Keratinocyte (primary cell): ENCODE measurements at regions not wholly inside any gene's neighbourhood (a gene's known extent, or its start where the extent isn't known, plus 50 kb on each side); places are given as distances from the start of the nearest gene placed in this dataset.
"Not testable (repeated sequence)": the region's sequence is repeated elsewhere in the genome, so short reads cannot be mapped to it uniquely, and the experiment has no call there.

ENCODE experiments used
- CTCF ChIP-seq, 3 experiments: IDR thresholded peaks in 1 of 3; conservative IDR thresholded peaks in 1 of 3; optimal IDR thresholded peaks in 1 of 3; 2 replicates in 2 of 3; 3 replicates in 1 of 3; pipeline versions ENCODE3 to v1.5.1; 2011; ENCODE audit warnings: low read length in 3 of 3, mild to moderate bottlenecking in 3 of 3, moderate library complexity in 2 of 3, control low read depth in 1 of 3, inconsistent platforms in 1 of 3; ENCODE audit not compliant: insufficient read depth in 2 of 3; ENCODE audit errors: extremely low read depth in 1 of 3
- EZH2 ChIP-seq: IDR thresholded peaks from one replicate; pipeline ENCODE4 v1.6.1; 2012; ENCODE audit warnings: inconsistent platforms, mild to moderate bottlenecking, low read length, moderate library complexity

DNA sequence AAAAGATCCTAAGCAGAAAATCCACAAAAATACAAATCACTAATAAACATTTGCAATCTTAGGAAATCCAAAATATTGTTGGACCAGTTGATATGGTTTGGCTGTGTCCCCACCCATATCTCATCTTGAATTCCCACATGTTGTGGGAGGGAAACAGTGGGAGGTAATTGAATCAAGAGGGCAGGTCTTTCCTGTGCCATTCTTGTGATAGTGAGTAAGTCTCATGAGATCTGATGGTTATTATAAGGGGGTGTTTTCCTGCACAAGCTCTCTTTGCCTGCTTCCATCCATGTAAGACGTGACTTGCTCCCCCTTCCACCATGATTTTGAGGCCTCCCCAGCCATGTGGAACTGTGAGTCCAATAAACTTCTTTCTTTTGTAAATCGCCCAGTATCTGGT is 79.2 kb upstream of the CHD1 start:
- not testable (repeated sequence) for TF ChIP-seq CTCF (optimal IDR thresholded peaks at IDR 0.05 in 1 of 3, IDR thresholded peaks at IDR 0.05 in 1 of 3, conservative IDR thresholded peaks at IDR 0.05 in 1 of 3; ENCODE audit: extremely low read depth in 1 of 3, insufficient read depth in 2 of 3, low read length in 3 of 3); EZH2
